OCI-LY7 (cell line): ENCODE measurements at regions not wholly inside any gene's neighbourhood (a gene's known extent, or its start where the extent isn't known, plus 50 kb on each side); places are given as distances from the start of the nearest gene placed in this dataset.

ENCODE experiments used
- BruUV-seq: library from RNA; stranded (reverse); fragments of 400-500 nt; replicated peaks from 2 replicates; lab custom pipeline; 2021; lab: Mats Ljungman, UMichigan
- CTCF ChIA-PET: fragments of 300-600 bp; sonication (Branson Sonifier 250); formaldehyde crosslinking; loops from one replicate; lab custom pipeline; 2022; ENCODE audit warnings: antibody characterized with exemption; ENCODE audit not compliant: unreplicated experiment; lab: Charles Lee
- POLR2A ChIA-PET: fragments of 300-600 bp; sonication (Branson Sonifier 250); formaldehyde crosslinking; loops from one replicate; lab custom pipeline; 2022; ENCODE audit warnings: antibody characterized with exemption; lab: Charles Lee
- DNase-seq: peaks from one replicate; pipeline ENCODE4 v3.0.0-alpha.2; 2015; ENCODE audit warnings: low spot score
- H2AFZ ChIP-seq: fragments of 200-600 bp; sonication (generic), shearing (Covaris generic); 2 replicates; pipeline ENCODE4 v1.6.1; 2014; ENCODE audit warnings: mild to moderate bottlenecking, antibody characterized with exemption, low read length, moderate library complexity
- H3K27ac ChIP-seq: fragments of 200-600 bp; sonication (generic); 2 replicates; pipeline ENCODE4 v1.5.1; 2014; ENCODE audit warnings: mixed run types, low read depth, mild to moderate bottlenecking, moderate library complexity, low read length, inconsistent platforms; ENCODE audit not compliant: poor library complexity, severe bottlenecking
- H3K36me3 ChIP-seq: fragments of 200-600 bp; sonication (generic); 2 replicates; pipeline ENCODE4 v1.6.1; 2014; ENCODE audit warnings: mild to moderate bottlenecking, antibody characterized with exemption, low read length, moderate library complexity, mixed read lengths; ENCODE audit not compliant: insufficient read depth
- H3K4me1 ChIP-seq: fragments of 200-600 bp; sonication (generic); 2 replicates; pipeline ENCODE4 v1.5.1; 2014; ENCODE audit warnings: mild to moderate bottlenecking, low read length; ENCODE audit not compliant: insufficient read depth, poor library complexity, severe bottlenecking
- H3K4me2 ChIP-seq: fragments of 200-600 bp; sonication (generic); 2 replicates; pipeline ENCODE4 v1.6.1; 2014; ENCODE audit warnings: mild to moderate bottlenecking, low read length
- H3K4me3 ChIP-seq: fragments of 200-600 bp; sonication (generic); 2 replicates; pipeline ENCODE4 v1.5.1; 2014; ENCODE audit warnings: mild to moderate bottlenecking, low read depth, low read length; ENCODE audit not compliant: poor library complexity, severe bottlenecking
- H3K79me2 ChIP-seq: fragments of 200-600 bp; sonication (generic); 2 replicates; pipeline ENCODE4 v1.6.1; 2016; ENCODE audit warnings: low read depth, mild to moderate bottlenecking, low read length, moderate library complexity, mixed read lengths; ENCODE audit not compliant: insufficient read depth
- H3K9me2 ChIP-seq: fragments of 200-600 bp; sonication (generic); 2 replicates; pipeline ENCODE4 v1.6.1; 2016; ENCODE audit warnings: mild to moderate bottlenecking, low read length, mixed read lengths; ENCODE audit not compliant: insufficient read depth
- H3K9me3 ChIP-seq: fragments of 200-600 bp; sonication (generic); 2 replicates; pipeline ENCODE4 v1.6.1; 2014; ENCODE audit warnings: mild to moderate bottlenecking, mixed run types, low read length, mixed read lengths
- H4K20me1 ChIP-seq: fragments of 200-600 bp; sonication (generic); 2 replicates; pipeline ENCODE4 v1.6.1; 2014; ENCODE audit warnings: mild to moderate bottlenecking, antibody characterized with exemption, low read length, moderate library complexity, mixed read lengths; ENCODE audit not compliant: insufficient read depth
- CTCF ChIP-seq: fragments of 200-600 bp; sonication (generic); conservative IDR thresholded peaks from 2 replicates; pipeline ENCODE4 v1.5.1; 2014; ENCODE audit warnings: mild to moderate bottlenecking, antibody characterized with exemption, low read length, moderate library complexity, mixed read lengths
- EZH2phosphoT487 ChIP-seq: fragments of 200-600 bp; sonication (generic); IDR thresholded peaks from 2 replicates; pipeline ENCODE4 v1.6.1; 2018; ENCODE audit warnings: low read depth, borderline replicate concordance, mild to moderate bottlenecking, mixed run types, antibody characterized with exemption, low read length, moderate library complexity, mixed read lengths
- intact Hi-C: fragments of 100-400 bp; cut with micrococcal nuclease; formaldehyde crosslinking; loops from one replicate; pipeline ENCODE4 v1.10.0; 2022; ENCODE audit not compliant: unreplicated experiment

GRCh38 chr5:114665551-114665950, 303.7 kb downstream of the KCNN2 start:
- no peaks in the 10 kb centered on the region for H4K20me1 ChIP-seq
- H3K9me3 ChIP-seq = no peaks in the 10 kb centered on the region
- intact Hi-C loops = no loop called here
- POLR2A ChIA-PET = no interaction called here
- no peak overlapping the region for H2AFZ ChIP-seq
- H3K4me3 ChIP-seq = no peak overlapping the region
- H3K27ac ChIP-seq = no peak overlapping the region
- no peaks in the 10 kb centered on the region for H3K36me3 ChIP-seq
- no peaks in the 10 kb centered on the region for H3K9me2 ChIP-seq
- no TSS peak for BruUV-seq
- CTCF ChIA-PET = no interaction called here
- no peaks in the 10 kb centered on the region for H3K79me2 ChIP-seq
- no peak for DNase-seq
- no peaks in the 10 kb centered on the region for H3K4me1 ChIP-seq
- H3K4me2 ChIP-seq = no peak overlapping the region
- TF ChIP-seq EZH2phosphoT487 (no peak), CTCF (no peak)

GRCh38 chr5:114660791-114661190, 298.9 kb downstream of the KCNN2 start:
- CTCF ChIA-PET = no interaction called here
- POLR2A ChIA-PET = no interaction called here
- TF ChIP-seq CTCF (no peak), EZH2phosphoT487 (no peak)

GRCh38 chr5:114658194-114658593, 296.3 kb downstream of the KCNN2 start:
- no peaks in the 10 kb centered on the region for H4K20me1 ChIP-seq
- ChIA-PET POLR2A (interaction anchor here (0.6 kb wide), 1 partner anchor 720 kb away, joined by 3 read pairs; no protein-coding TSS in a partner anchor), CTCF (no interaction called here)
- H3K4me3 ChIP-seq = no peak overlapping the region
- no peak overlapping the region for H3K4me2 ChIP-seq
- no peaks in the 10 kb centered on the region for H3K36me3 ChIP-seq
- BruUV-seq = no TSS peak
- DNase-seq = no peak
- TF ChIP-seq CTCF (no peak), EZH2phosphoT487 (no peak)
- H3K9me2 ChIP-seq = no peaks in the 10 kb centered on the region
- H2AFZ ChIP-seq = no peak overlapping the region
- intact Hi-C loops = no loop called here
- H3K9me3 ChIP-seq = no peaks in the 10 kb centered on the region
- H3K79me2 ChIP-seq = no peaks in the 10 kb centered on the region
- no peak overlapping the region for H3K27ac ChIP-seq
- H3K4me1 ChIP-seq = no peaks in the 10 kb centered on the region

More at GRCh38 chr5:114660791-114661190, 298.9 kb downstream of the KCNN2 start:
- no peak overlapping the region for H3K27ac ChIP-seq
- H3K4me3 ChIP-seq = no peak overlapping the region
- BruUV-seq = no TSS peak
- H2AFZ ChIP-seq = no peak overlapping the region
- H3K4me2 ChIP-seq = no peak overlapping the region
- H3K9me2 ChIP-seq = no peaks in the 10 kb centered on the region
- H3K79me2 ChIP-seq = no peaks in the 10 kb centered on the region
- no peaks in the 10 kb centered on the region for H3K36me3 ChIP-seq
- H3K9me3 ChIP-seq = no peaks in the 10 kb centered on the region
- DNase-seq = no peak
- no peaks in the 10 kb centered on the region for H3K4me1 ChIP-seq
- intact Hi-C loops = no loop called here
- no peaks in the 10 kb centered on the region for H4K20me1 ChIP-seq
